ENCODE measurements at regions not wholly inside any gene's neighbourhood (a gene's known extent, or its start where the extent isn't known, plus 50 kb on each side); places are given as distances from the start of the nearest gene placed in this dataset.

- ATAC-seq (no peak), DNase-seq (ENCODE audit: low read depth, low spot score) (no peak)
- no peaks in the 10 kb centered on the region for H3K9me3 ChIP-seq (ENCODE audit: control insufficient read depth in 1 of 2, insufficient read depth in 1 of 2, low read depth in 1 of 2, low read length in 2 of 2)
- no peaks in the 10 kb centered on the region for H3K36me3 ChIP-seq (ENCODE audit: control insufficient read depth in 1 of 2, insufficient read depth in 2 of 2, low read length in 2 of 2)
- H2AFZ ChIP-seq (ENCODE audit: low read depth, low read length, poor library complexity, severe bottlenecking) = no peak overlapping the region
- POLR2A ChIA-PET = no interaction called here
- TF ChIP-seq FOSL1 (IDR thresholded peaks at IDR 0.05; ENCODE audit: low read depth) = no peak
- TF ChIP-seq POLR2A (IDR thresholded peaks at IDR 0.05; ENCODE audit: borderline replicate concordance, extremely low read depth, insufficient read depth, insufficient read length) = no peak
- TF ChIP-seq SRF (IDR thresholded peaks at IDR 0.05; ENCODE audit: low read depth) = no peak
- TF ChIP-seq, protein P1, sequence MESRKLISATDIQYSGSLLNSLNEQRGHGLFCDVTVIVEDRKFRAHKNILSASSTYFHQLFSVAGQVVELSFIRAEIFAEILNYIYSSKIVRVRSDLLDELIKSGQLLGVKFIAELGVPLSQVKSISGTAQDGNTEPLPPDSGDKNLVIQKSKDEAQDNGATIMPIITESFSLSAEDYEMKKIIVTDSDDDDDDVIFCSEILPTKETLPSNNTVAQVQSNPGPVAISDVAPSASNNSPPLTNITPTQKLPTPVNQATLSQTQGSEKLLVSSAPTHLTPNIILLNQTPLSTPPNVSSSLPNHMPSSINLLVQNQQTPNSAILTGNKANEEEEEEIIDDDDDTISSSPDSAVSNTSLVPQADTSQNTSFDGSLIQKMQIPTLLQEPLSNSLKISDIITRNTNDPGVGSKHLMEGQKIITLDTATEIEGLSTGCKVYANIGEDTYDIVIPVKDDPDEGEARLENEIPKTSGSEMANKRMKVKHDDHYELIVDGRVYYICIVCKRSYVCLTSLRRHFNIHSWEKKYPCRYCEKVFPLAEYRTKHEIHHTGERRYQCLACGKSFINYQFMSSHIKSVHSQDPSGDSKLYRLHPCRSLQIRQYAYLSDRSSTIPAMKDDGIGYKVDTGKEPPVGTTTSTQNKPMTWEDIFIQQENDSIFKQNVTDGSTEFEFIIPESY (IDR thresholded peaks at IDR 0.05; ENCODE audit: extremely low read depth, insufficient replicate concordance, low read length) = no peak
- no peak for TF ChIP-seq EGR1 (IDR thresholded peaks at IDR 0.05; ENCODE audit: low read depth)
- no peak for TF ChIP-seq CBX3 (IDR thresholded peaks at IDR 0.05; ENCODE audit: low read depth)
- no peak for TF ChIP-seq ATF3 (IDR thresholded peaks at IDR 0.05)
- no peak for TF ChIP-seq EZH2 (IDR thresholded peaks at IDR 0.05)
- no peak for TF ChIP-seq TCF7L2 (IDR thresholded peaks at IDR 0.05; ENCODE audit: borderline replicate concordance, extremely low read depth, insufficient read depth, insufficient read length)
- TF ChIP-seq RAD21 (IDR thresholded peaks at IDR 0.05; ENCODE audit: low read depth) = no peak
- no TSS peak for BruUV-seq (replicated peaks)
- no peak overlapping the region for H3K27ac ChIP-seq (ENCODE audit: low read depth, low read length)
- 0 out of 2 replicates have a peak, but pooled peaks cover 6% of the 10 kb centered on the region for H3K27me3 ChIP-seq (ENCODE audit: insufficient read depth, low read length)
- RAD21 ChIA-PET (ENCODE audit: low non-redundant PET in 1 of 2, low total read pairs in 2 of 2, uncharacterized antibody in 2 of 2, unreplicated experiment in 2 of 2) = no interaction called here
- no peaks in the 10 kb centered on the region for H3K4me1 ChIP-seq (ENCODE audit: control insufficient read depth in 1 of 2, insufficient read depth in 2 of 2, low read length in 2 of 2)
- no peak overlapping the region for H3K9ac ChIP-seq (ENCODE audit: low read length)
- H3K79me2 ChIP-seq (ENCODE audit: insufficient read depth, low read length) = no peaks in the 10 kb centered on the region
- H3K4me3 ChIP-seq (replicated peaks in 1 of 2; ENCODE audit: low read depth in 1 of 2, low read length in 2 of 2) = no peak overlapping the region
- intact Hi-C loops (cut with micrococcal nuclease) = no loop called here
- no peaks in the 10 kb centered on the region for H4K20me1 ChIP-seq (ENCODE audit: insufficient read depth)
- no peaks in the 10 kb centered on the region for H3K9me2 ChIP-seq (ENCODE audit: insufficient read depth)
- no peak overlapping the region for H3K4me2 ChIP-seq (ENCODE audit: low read length)
- CTCF ChIA-PET = no interaction called here
These were observed 122.5 kb upstream of the POU3F1 start for GRCh38 chr1:38169121-38169520.
